LNCAP (cell line): ENCODE measurements at regions not wholly inside any gene's neighbourhood (a gene's known extent, or its start where the extent isn't known, plus 50 kb on each side); places are given as distances from the start of the nearest gene placed in this dataset.

Source experiments
- TF ChIP-seq, protein P1 (sequence below): fragments of 450-650 bp; IDR thresholded peaks from 2 replicates; pipeline ENCODE4 v1.5.1; 2017; ENCODE audit warnings: mild to moderate bottlenecking

DNA sequence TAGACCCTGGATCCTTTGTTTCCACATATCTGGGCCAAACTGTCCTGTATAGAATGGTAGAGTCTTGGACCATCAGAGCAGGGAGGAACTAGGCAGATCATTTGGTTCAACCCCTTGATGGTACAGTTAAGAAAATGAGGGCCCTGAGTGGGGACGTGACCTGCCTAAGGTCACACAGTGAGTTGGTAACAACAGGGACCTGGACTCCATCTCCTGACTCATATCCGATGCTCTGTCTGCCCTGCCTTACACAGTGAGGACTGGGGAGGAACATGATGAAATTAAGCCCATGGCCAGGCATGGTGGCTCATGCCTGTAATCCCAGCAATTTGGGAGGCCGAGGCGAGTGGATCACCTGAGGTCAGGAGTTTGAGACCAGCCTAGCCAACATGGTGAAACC, 440.2 kb downstream of the PTPRU start:
- TF ChIP-seq, protein P1, sequence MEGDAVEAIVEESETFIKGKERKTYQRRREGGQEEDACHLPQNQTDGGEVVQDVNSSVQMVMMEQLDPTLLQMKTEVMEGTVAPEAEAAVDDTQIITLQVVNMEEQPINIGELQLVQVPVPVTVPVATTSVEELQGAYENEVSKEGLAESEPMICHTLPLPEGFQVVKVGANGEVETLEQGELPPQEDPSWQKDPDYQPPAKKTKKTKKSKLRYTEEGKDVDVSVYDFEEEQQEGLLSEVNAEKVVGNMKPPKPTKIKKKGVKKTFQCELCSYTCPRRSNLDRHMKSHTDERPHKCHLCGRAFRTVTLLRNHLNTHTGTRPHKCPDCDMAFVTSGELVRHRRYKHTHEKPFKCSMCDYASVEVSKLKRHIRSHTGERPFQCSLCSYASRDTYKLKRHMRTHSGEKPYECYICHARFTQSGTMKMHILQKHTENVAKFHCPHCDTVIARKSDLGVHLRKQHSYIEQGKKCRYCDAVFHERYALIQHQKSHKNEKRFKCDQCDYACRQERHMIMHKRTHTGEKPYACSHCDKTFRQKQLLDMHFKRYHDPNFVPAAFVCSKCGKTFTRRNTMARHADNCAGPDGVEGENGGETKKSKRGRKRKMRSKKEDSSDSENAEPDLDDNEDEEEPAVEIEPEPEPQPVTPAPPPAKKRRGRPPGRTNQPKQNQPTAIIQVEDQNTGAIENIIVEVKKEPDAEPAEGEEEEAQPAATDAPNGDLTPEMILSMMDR: no peak

DNA sequence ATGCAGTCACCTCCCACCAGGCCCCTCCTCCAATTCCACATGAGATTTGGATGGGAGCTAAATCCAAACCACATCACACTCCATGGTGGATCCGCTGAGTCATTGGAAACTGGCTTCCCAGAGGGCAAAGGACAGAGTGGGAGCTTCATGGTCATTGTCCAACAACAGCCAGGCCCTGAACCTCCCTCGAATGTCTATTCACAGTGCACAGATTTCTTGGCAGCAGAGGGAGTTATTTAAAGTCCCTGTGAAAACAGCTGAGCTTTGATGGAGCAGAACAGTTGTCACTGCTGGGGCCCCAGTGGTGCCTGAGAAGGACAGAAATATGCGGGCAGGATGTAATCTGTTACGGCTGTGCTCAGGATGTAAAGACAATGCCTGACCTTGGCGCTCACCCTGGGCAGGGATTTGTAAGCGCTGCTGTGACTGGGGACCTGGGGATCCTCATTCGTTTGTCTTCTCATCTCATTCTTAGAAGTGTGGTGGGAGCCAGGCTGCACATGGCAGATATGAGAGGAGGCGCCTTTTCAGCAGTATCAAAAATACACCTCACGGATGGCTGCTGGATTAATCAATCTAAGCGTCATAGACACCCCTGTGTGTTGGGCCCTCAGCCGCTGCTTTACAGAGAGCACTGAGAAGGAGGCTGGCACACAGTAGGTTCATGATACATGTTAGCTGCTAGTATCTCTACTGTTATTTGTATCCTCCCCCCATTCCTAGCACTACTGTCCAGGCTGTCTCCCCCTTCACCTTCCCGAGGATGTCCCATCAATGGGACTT, 439.4 kb downstream of the PTPRU start:
- TF ChIP-seq, protein P1: no peak

DNA sequence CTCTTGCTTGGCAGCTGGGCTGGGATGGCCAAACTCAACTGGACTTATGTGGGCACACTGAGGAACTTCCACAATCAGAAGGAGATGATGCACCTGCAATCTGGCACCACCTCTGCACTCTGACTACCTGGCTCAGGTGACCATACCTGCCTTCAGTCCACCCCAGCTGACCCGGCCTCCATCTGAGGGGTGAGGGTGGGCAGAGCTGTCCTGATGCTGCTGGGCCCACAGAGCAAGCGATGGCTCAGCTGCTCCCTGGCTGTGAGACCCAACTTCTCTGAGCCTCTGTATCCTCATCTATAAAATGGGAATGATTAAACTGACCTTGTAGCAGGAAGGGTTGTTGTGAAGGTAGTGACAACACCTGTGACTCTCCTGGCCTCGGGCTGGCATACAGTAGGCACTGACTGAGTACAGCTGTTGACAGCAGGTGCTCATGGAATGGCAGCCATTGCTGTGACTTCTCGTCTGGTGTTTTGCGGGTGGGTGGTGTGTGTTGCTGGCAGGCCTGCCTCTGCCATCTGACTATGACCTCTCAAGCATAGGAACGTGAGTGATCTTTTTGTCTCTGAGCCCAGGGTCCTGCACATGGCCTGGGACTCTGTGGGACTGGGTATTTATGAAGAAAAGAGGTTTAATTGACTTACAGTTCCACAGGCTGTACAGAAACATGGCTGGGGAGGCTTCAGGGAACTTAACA, 438.5 kb downstream of the PTPRU start:
- TF ChIP-seq, protein P1: no peak

DNA sequence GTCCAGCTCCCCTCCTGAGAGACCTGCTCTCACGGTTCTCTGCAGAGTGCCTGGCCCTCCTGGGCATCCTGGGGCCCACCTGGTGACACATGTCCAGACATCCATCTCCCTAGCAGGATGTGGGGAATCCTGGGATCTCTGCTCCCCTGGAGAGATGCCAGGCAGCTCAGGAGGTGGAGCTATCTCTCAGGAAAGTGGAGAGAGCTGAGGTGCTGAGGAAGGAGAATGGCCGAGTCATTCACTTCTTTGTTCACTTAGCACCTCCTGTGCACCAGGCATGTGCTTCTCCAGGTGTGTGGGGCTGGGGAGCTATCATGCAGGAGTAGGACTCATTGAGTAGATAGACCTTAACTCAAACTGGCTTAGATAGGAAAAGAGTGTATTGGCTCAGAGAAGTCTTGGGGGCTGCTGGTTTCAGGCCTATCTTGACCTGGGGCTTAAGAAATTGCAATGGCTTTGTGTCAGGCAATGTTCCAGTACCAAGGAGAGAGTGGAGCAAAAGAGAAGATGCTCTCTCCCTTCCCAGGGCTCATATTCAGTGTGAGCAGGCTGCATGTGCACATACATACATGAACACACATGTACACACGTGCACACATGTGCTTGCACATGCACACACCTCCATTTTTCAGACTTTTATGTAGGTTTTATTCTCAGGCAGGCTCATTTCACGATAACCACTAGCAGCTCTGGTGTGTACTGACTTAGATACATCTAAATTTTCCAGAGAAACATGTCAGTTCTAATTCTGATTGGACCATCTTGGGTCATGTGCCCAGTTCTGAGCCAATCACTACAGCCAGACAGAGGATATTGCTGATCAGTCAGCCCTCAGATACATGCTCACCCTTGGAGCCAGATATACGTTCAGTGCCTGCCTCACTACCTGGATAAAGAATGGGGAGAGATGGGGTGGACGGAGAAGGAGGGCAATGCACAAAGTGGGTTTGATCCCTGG, 437.6 kb downstream of the PTPRU start:
- TF ChIP-seq, protein P1: no peak

DNA sequence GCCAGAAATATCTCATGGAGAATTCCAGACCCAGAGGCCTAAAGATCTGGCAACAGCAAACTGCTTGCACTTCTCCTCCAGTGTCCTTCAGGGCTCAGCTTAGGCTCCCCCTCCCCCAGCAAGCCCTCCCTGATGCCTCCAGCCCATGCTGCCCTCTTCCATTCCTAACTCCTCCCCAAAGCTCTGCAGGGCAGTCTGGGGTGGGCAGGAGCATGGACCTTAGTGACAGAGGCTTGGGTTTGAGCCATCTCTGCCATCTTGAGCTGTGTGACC, 436.8 kb downstream of the PTPRU start:
- TF ChIP-seq, protein P1: no peak

DNA sequence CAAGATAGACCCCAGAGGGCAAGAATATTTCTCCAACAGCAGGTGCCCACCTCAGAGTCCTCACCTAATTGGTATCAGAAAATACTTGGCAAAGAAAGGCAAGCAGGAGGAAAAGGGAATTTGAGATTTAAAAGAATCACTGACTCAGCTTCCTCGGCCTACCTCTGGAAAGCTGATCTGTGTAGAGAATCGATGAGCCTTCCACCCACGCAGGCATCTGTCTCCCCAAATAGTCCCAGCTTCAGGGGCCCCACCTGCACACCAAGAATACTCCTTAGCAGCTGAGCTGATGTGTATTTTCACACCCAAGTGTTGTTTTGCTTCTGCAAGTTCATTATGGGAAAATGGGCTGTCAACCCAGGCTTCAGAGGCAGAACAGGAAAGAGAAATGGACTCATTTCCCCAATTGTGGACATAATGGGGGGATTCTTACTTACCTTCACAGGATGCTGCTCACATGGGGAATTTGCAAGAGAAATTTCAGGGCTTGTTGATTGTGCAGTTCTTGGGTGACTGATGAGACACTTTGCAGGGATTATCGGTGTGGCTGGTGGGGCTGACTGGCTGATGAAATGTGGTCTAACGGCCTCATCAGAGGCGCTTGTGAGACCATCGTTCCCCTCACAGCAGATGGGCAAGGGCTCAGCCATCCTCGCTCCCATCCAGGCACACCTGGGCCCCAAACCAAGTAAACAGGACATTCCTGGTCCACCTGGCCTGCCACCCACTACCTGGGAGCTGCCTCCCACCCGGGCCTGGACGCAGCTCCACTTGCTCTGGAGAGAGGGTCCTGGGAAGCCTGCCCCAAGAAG, 436.3 kb downstream of the PTPRU start:
- TF ChIP-seq, protein P1: no peak
